B cell (primary cell): ENCODE measurements at regions not wholly inside any gene's neighbourhood (a gene's known extent, or its start where the extent isn't known, plus 50 kb on each side); places are given as distances from the start of the nearest gene placed in this dataset.

Source experiments
- ATAC-seq: fragments of 200-7000 bp; cut with Tn5 transposase; one replicate; pipeline ENCODE4 v1.10.0; 2021; ENCODE audit warnings: low read depth, mild to moderate bottlenecking, moderate number of reproducible peaks, moderate library complexity
- CTCF ChIA-PET: fragments of 350-600 bp; sonication (Branson Sonifier 250); formaldehyde crosslinking; loops from one replicate; lab custom pipeline; 2021; ENCODE audit warnings: antibody characterized with exemption, inconsistent platforms; lab: Charles Lee
- POLR2A ChIA-PET: fragments of 350-600 bp; sonication (Branson Sonifier 250); formaldehyde crosslinking; loops from one replicate; lab custom pipeline; 2021; ENCODE audit warnings: antibody characterized with exemption; lab: Charles Lee
- DNase-seq: peaks from one replicate; pipeline ENCODE4 v3.0.0; 2013
- H2AFZ ChIP-seq: 2 replicates; pipeline ENCODE4 v1.6.1; 2012; ENCODE audit warnings: mild to moderate bottlenecking, low read depth, low read length; ENCODE audit not compliant: insufficient read depth, poor library complexity, severe bottlenecking
- H3K27ac ChIP-seq, 2 donors: 1 replicate in 1 of 2; 2 replicates in 1 of 2; pipeline ENCODE4 v1.5.1; 2012 to 2013; ENCODE audit warnings: low read length in 2 of 2, mild to moderate bottlenecking in 2 of 2, moderate library complexity in 1 of 2
- H3K27me3 ChIP-seq, 4 experiments: fragments of 200-600 bp in 1 of 4; sonication (generic) in 1 of 4; replicated peaks in 1 of 4; 1 replicate in 2 of 4; 2 replicates in 2 of 4; pipeline versions ENCODE4 v1.6.1 to v1.7.0; 2013 to 2016; ENCODE audit warnings: low read length in 3 of 4, mild to moderate bottlenecking in 2 of 4, mixed read lengths in 1 of 4, moderate library complexity in 1 of 4; ENCODE audit not compliant: insufficient read depth in 4 of 4, control insufficient read depth in 3 of 4; ENCODE audit errors: control extremely low read depth in 1 of 4
- H3K36me3 ChIP-seq, 2 experiments: replicated peaks in 1 of 2; 1 replicate in 1 of 2; 2 replicates in 1 of 2; pipeline versions ENCODE4 v1.6.1 to v1.7.1; 2013; ENCODE audit warnings: low read length in 1 of 2; ENCODE audit not compliant: insufficient read depth in 2 of 2, control insufficient read depth in 1 of 2; ENCODE audit errors: control extremely low read depth in 1 of 2, extremely low read depth in 1 of 2
- H3K4me1 ChIP-seq, 2 donors: fragments of 200-600 bp in 1 of 2; sonication (generic) in 1 of 2; 1 replicate in 1 of 2; 2 replicates in 1 of 2; pipeline versions ENCODE4 v1.5.1 to v1.6.1; 2013 to 2017; ENCODE audit warnings: low read length in 2 of 2; ENCODE audit not compliant: control insufficient read depth in 2 of 2, insufficient read depth in 2 of 2
- H3K4me2 ChIP-seq: replicated peaks from 2 replicates; pipeline ENCODE3; 2012; ENCODE audit warnings: mild to moderate bottlenecking, low read depth, low read length; ENCODE audit not compliant: poor library complexity, severe bottlenecking
- H3K4me3 ChIP-seq, 5 experiments: fragments of 200-600 bp in 1 of 5; sonication (generic) in 1 of 5; 1 replicate in 3 of 5; 2 replicates in 2 of 5; pipeline versions ENCODE4 v1.5.1 to v1.7.0; 2011 to 2016; ENCODE audit warnings: low read length in 4 of 5, mild to moderate bottlenecking in 4 of 5, low read depth in 2 of 5, control low read depth in 1 of 5, moderate library complexity in 1 of 5; ENCODE audit not compliant: insufficient read depth in 1 of 5; ENCODE audit errors: control extremely low read depth in 1 of 5, extremely low read depth in 1 of 5
- H3K79me2 ChIP-seq: fragments of 200-600 bp; sonication (generic); one replicate; pipeline ENCODE4 v1.6.0; 2016; ENCODE audit warnings: low read length; ENCODE audit not compliant: control insufficient read depth, insufficient read depth
- H3K9ac ChIP-seq: fragments of 200-600 bp; sonication (generic); 2 replicates; pipeline ENCODE4 v1.6.1; 2017; ENCODE audit warnings: mild to moderate bottlenecking, low read length, moderate library complexity
- H3K9me3 ChIP-seq, 3 donors: one replicate each; pipeline versions ENCODE4 v1.6.1 to v1.7.1; 2013; ENCODE audit warnings: low read length in 2 of 3; ENCODE audit not compliant: control insufficient read depth in 2 of 3, insufficient read depth in 1 of 3; ENCODE audit errors: control extremely low read depth in 1 of 3
- H4K20me1 ChIP-seq: 2 replicates; pipeline ENCODE4 v1.6.0; 2012; ENCODE audit warnings: mild to moderate bottlenecking, low read length; ENCODE audit not compliant: insufficient read depth, control insufficient read depth, poor library complexity, severe bottlenecking
- H3K27ac Mint-ChIP-seq: one replicate; pipeline ENCODE4 v1.8.0; 2021; ENCODE audit warnings: mixed read lengths
- H3K27me3 Mint-ChIP-seq: one replicate; pipeline ENCODE4 v1.8.0; 2021; ENCODE audit warnings: mixed read lengths
- H3K4me1 Mint-ChIP-seq: one replicate; pipeline ENCODE4 v1.8.0; 2021; ENCODE audit warnings: mixed read lengths
- H3K4me3 Mint-ChIP-seq: one replicate; pipeline ENCODE4 v1.8.0; 2021; ENCODE audit warnings: mixed read lengths
- H3K9me3 Mint-ChIP-seq: one replicate; pipeline ENCODE4 v1.8.0; 2022; ENCODE audit warnings: mixed read lengths; ENCODE audit not compliant: insufficient read depth
- CTCF ChIP-seq: fragments of 200-600 bp; IDR thresholded peaks from one replicate; pipeline ENCODE4 v1.8.0; 2022; ENCODE audit warnings: antibody characterized with exemption, mild to moderate bottlenecking
- EZH2 ChIP-seq: IDR thresholded peaks from 2 replicates; pipeline ENCODE4 v1.6.1; 2012; ENCODE audit warnings: borderline replicate concordance, low read depth, mild to moderate bottlenecking, moderate library complexity, low read length; ENCODE audit not compliant: insufficient read depth, poor library complexity, severe bottlenecking
- WGBS: methylation state at CpG from one replicate; pipeline ENCODE4 v1.1.5; 2013; ENCODE audit warnings: missing lambda C conversion rate; ENCODE audit not compliant: insufficient coverage; 5-methylcytosine and 5-hydroxymethylcytosine counted together
- intact Hi-C: fragments of 100-400 bp; cut with micrococcal nuclease; formaldehyde crosslinking; loops from one replicate; pipeline ENCODE4 v1.10.0; 2022

GRCh38 chr15:38756441-38756840, 191.8 kb upstream of the RASGRP1 start:
- Histone ChIP-seq H3K4me2 (no peak overlapping the region), H3K4me3 (no peak overlapping the region), H3K79me2 (no peaks in the 10 kb centered on the region), H3K9ac (no peak overlapping the region), H3K27me3 (no peaks in the 10 kb centered on the region), H3K27ac (no peak overlapping the region), H3K36me3 (no peaks in the 10 kb centered on the region), H4K20me1 (no peaks in the 10 kb centered on the region), H3K9me3 (no peaks in the 10 kb centered on the region), H2AFZ (no peak overlapping the region), H3K4me1 (no peaks in the 10 kb centered on the region)
- ATAC-seq (no peak), DNase-seq (no peak)
- 87% methylated on average over 3 of the region's 5 CpGs for WGBS
- H3K27ac Mint-ChIP-seq, result no peak overlapping the region
- intact Hi-C loops, result no loop called here
- H3K27me3 Mint-ChIP-seq, result peaks cover 20% of the 10 kb centered on the region
- no peak overlapping the region for H3K4me3 Mint-ChIP-seq
- ChIA-PET POLR2A (no interaction called here), CTCF (interaction anchor here (0.6 kb wide), 1 partner anchor 250 kb away, joined by 5 read pairs; no protein-coding TSS in a partner anchor)
- no peaks in the 10 kb centered on the region for H3K9me3 Mint-ChIP-seq
- no peaks in the 10 kb centered on the region for H3K4me1 Mint-ChIP-seq
- TF ChIP-seq EZH2 (no peak), CTCF (no peak)

- Mint-ChIP-seq H3K4me1 (no peaks in the 10 kb centered on the region), H3K9me3 (no peaks in the 10 kb centered on the region), H3K27me3 (peaks cover 24% of the 10 kb centered on the region), H3K27ac (no peak overlapping the region), H3K4me3 (no peak overlapping the region)
- TF ChIP-seq CTCF (no peak), EZH2 (no peak)
- no peak overlapping the region for H2AFZ ChIP-seq
- no peaks in the 10 kb centered on the region for H3K79me2 ChIP-seq
- H3K4me1 ChIP-seq, result no peaks in the 10 kb centered on the region
- ChIA-PET POLR2A (no interaction called here), CTCF (no interaction called here)
- no peak overlapping the region for H3K9ac ChIP-seq
- no peaks in the 10 kb centered on the region for H4K20me1 ChIP-seq
- no peaks in the 10 kb centered on the region for H3K9me3 ChIP-seq
- no peak overlapping the region for H3K4me2 ChIP-seq
- H3K27me3 ChIP-seq, result no peaks in the 10 kb centered on the region
- WGBS, result no CpG with 5 or more reads among the region's 1 CpG
- H3K4me3 ChIP-seq, result no peak overlapping the region
- no peak for ATAC-seq
- no peak overlapping the region for H3K27ac ChIP-seq
- no peak for DNase-seq
- intact Hi-C loops, result no loop called here
- no peaks in the 10 kb centered on the region for H3K36me3 ChIP-seq
Measured at GRCh38 chr15:38758043-38758442, 193.4 kb upstream of the RASGRP1 start.
